ENCODE measurements at regions not wholly inside any gene's neighbourhood (a gene's known extent, or its start where the extent isn't known, plus 50 kb on each side); places are given as distances from the start of the nearest gene placed in this dataset.

- no peak for DNase-seq
Measured at GRCh38 chr2:12795851-12796250, 79.1 kb downstream of the TRIB2 start.

GRCh38 chr2:12796657-12797056, 79.9 kb downstream of the TRIB2 start:
- DNase-seq, result no peak

- no peak for DNase-seq
Measured at GRCh38 chr2:12797815-12798214, 81.1 kb downstream of the TRIB2 start.

- DNase-seq, result no peak
Measured at GRCh38 chr2:12803607-12804006, 86.9 kb downstream of the TRIB2 start.

GRCh38 chr2:12804091-12804856, 87.5 kb downstream of the TRIB2 start:
- DNase-seq, result no peak

GRCh38 chr2:12805033-12805432, 88.3 kb downstream of the TRIB2 start:
- DNase-seq, result no peak

GRCh38 chr2:12806549-12807242, 90.0 kb downstream of the TRIB2 start:
- DNase-seq, result no peak

GRCh38 chr2:12807907-12808810, 91.4 kb downstream of the TRIB2 start:
- DNase-seq, result no peak

GRCh38 chr2:12809526-12809925, 92.8 kb downstream of the TRIB2 start:
- DNase-seq, result no peak

GRCh38 chr2:12811916-12812315, 95.2 kb downstream of the TRIB2 start:
- no peak for DNase-seq

- no peak for DNase-seq
Measured at GRCh38 chr2:12813166-12813565, 96.4 kb downstream of the TRIB2 start.

GRCh38 chr2:12816379-12817306, 99.9 kb downstream of the TRIB2 start:
- no peak for DNase-seq

GRCh38 chr2:12817870-12818269, 101.1 kb downstream of the TRIB2 start:
- DNase-seq, result no peak

- DNase-seq, result no peak
Measured at GRCh38 chr2:12818416-12819102, 101.8 kb downstream of the TRIB2 start.

- DNase-seq, result no peak
Measured at GRCh38 chr2:12819103-12819475, 102.4 kb downstream of the TRIB2 start.

- DNase-seq, result no peak
Measured at GRCh38 chr2:12819721-12820120, 103.0 kb downstream of the TRIB2 start.

GRCh38 chr2:12821656-12822055, 104.9 kb downstream of the TRIB2 start:
- DNase-seq, result no peak

- DNase-seq, result peak; percentile 90
Measured at GRCh38 chr2:12824351-12824777, 107.6 kb downstream of the TRIB2 start.

- DNase-seq, result no peak
Measured at GRCh38 chr2:12824778-12825379, 108.1 kb downstream of the TRIB2 start.

- no peak for DNase-seq
Measured at GRCh38 chr2:12826781-12827180, 110.0 kb downstream of the TRIB2 start.

- DNase-seq, result no peak
Measured at GRCh38 chr2:12827721-12828120, 111.0 kb downstream of the TRIB2 start.
